C4-2B (cell line): ENCODE measurements at regions not wholly inside any gene's neighbourhood (a gene's known extent, or its start where the extent isn't known, plus 50 kb on each side); places are given as distances from the start of the nearest gene placed in this dataset.

Source experiments
- CTCF ChIP-seq: fragments of 450-650 bp; conservative IDR thresholded peaks from 2 replicates; pipeline ENCODE4 v1.5.1; 2017; ENCODE audit warnings: mild to moderate bottlenecking
- ZFX ChIP-seq: fragments of 450-650 bp; IDR thresholded peaks from 2 replicates; pipeline ENCODE4 v1.6.1; 2017

- no peak for TF ChIP-seq CTCF
- TF ChIP-seq ZFX = no peak
These were observed 132.0 kb downstream of the NSG2 start for GRCh38 chr5:174177531-174177930.
